Osteocyte (in vitro differentiated cells): ENCODE measurements at regions not wholly inside any gene's neighbourhood (a gene's known extent, or its start where the extent isn't known, plus 50 kb on each side); places are given as distances from the start of the nearest gene placed in this dataset.
A peak's percentile ranks its signal among the peaks of the same experiment; 100 is the strongest.

Experiments used
- DNase-seq: peaks from one replicate; pipeline ENCODE4 v3.0.0; 2021; ENCODE audit warnings: mixed read lengths; ENCODE audit not compliant: unreplicated experiment; ENCODE audit errors: extremely low spot score
- H3K27ac Mint-ChIP-seq: one replicate; pipeline ENCODE4 v1.8.0; 2021; ENCODE audit warnings: mild to moderate bottlenecking, mixed read lengths; ENCODE audit not compliant: unreplicated experiment
- H3K27me3 Mint-ChIP-seq: one replicate; pipeline ENCODE4 v1.8.0; 2021; ENCODE audit warnings: mixed read lengths; ENCODE audit not compliant: unreplicated experiment
- H3K36me3 Mint-ChIP-seq: one replicate; pipeline ENCODE4 v1.8.0; 2021; ENCODE audit warnings: mixed read lengths; ENCODE audit not compliant: unreplicated experiment
- H3K4me1 Mint-ChIP-seq: one replicate; pipeline ENCODE4 v1.8.0; 2021; ENCODE audit warnings: mixed read lengths; ENCODE audit not compliant: unreplicated experiment
- H3K4me3 Mint-ChIP-seq: one replicate; pipeline ENCODE4 v1.8.0; 2021; ENCODE audit warnings: mild to moderate bottlenecking, moderate library complexity, mixed read lengths; ENCODE audit not compliant: unreplicated experiment
- H3K9me3 Mint-ChIP-seq: one replicate; pipeline ENCODE4 v1.8.0; 2021; ENCODE audit warnings: mixed read lengths; ENCODE audit not compliant: unreplicated experiment
- CTCF ChIP-seq: fragments of 200-600 bp; sonication (generic); IDR thresholded peaks from 2 replicates; pipeline ENCODE4 v1.5.0; 2021; ENCODE audit warnings: antibody characterized with exemption, mild to moderate bottlenecking, moderate library complexity

GRCh38 chr11:45017329-45017728 lies 66.6 kb upstream of the TP53I11 start:
- Mint-ChIP-seq H3K36me3 (peaks cover 1% of the 10 kb centered on the region), H3K4me3 (no peak overlapping the region), H3K27ac (no peak overlapping the region), H3K9me3 (peaks cover 35% of the 10 kb centered on the region), H3K4me1 (peaks cover 26% of the 10 kb centered on the region), H3K27me3 (peaks cover 55% of the 10 kb centered on the region)
- TF ChIP-seq CTCF, result no peak
- no peak for DNase-seq

- Mint-ChIP-seq H3K36me3 (no peaks in the 10 kb centered on the region), H3K4me3 (no peak overlapping the region), H3K27me3 (peaks cover 21% of the 10 kb centered on the region), H3K4me1 (peaks cover 33% of the 10 kb centered on the region), H3K9me3 (peaks cover 10% of the 10 kb centered on the region), H3K27ac (no peak overlapping the region)
- no peak for DNase-seq
- TF ChIP-seq CTCF, result no peak
Observed at GRCh38 chr11:45021001-45021400, 70.3 kb upstream of the TP53I11 start.

- no peak overlapping the region for H3K4me3 Mint-ChIP-seq
Observed at GRCh38 chr11:45021692-45022141, 71.0 kb upstream of the TP53I11 start.

GRCh38 chr11:45022294-45023064 lies 71.8 kb upstream of the TP53I11 start:
- no peak for TF ChIP-seq CTCF
- Mint-ChIP-seq H3K36me3 (no peaks in the 10 kb centered on the region), H3K27ac (peak overlapping the region; percentile 47), H3K4me1 (peaks cover 36% of the 10 kb centered on the region), H3K4me3 (no peak overlapping the region), H3K27me3 (peaks cover 13% of the 10 kb centered on the region), H3K9me3 (peaks cover 5% of the 10 kb centered on the region)
- DNase-seq, result no peak

More at GRCh38 chr11:45021692-45022141, 71.0 kb upstream of the TP53I11 start:
- DNase-seq, result no peak
- peaks cover 14% of the 10 kb centered on the region for H3K27me3 Mint-ChIP-seq
- TF ChIP-seq CTCF, result peak; percentile 16
- peak overlapping the region; percentile 47 for H3K27ac Mint-ChIP-seq
- no peaks in the 10 kb centered on the region for H3K36me3 Mint-ChIP-seq
- peaks cover 36% of the 10 kb centered on the region for H3K4me1 Mint-ChIP-seq
- peaks cover 5% of the 10 kb centered on the region for H3K9me3 Mint-ChIP-seq

- no peak for TF ChIP-seq CTCF
- Mint-ChIP-seq H3K4me1 (peaks cover 36% of the 10 kb centered on the region), H3K27me3 (peaks cover 14% of the 10 kb centered on the region), H3K4me3 (no peak overlapping the region), H3K9me3 (peaks cover 5% of the 10 kb centered on the region), H3K36me3 (no peaks in the 10 kb centered on the region), H3K27ac (no peak overlapping the region)
- no peak for DNase-seq
Observed at GRCh38 chr11:45023065-45023365, 72.3 kb upstream of the TP53I11 start.
